ENCODE measurements at regions not wholly inside any gene's neighbourhood (a gene's known extent, or its start where the extent isn't known, plus 50 kb on each side); places are given as distances from the start of the nearest gene placed in this dataset.

GRCh38 chr1:108049178-108049819 is 84.3 kb upstream of the VAV3 start:
- TF ChIP-seq CTCF (conservative IDR thresholded peaks at IDR 0.05; ENCODE audit: low read depth in 2 of 2) (peak; percentile 32 to 62), EZH2phosphoT487 (IDR thresholded peaks at IDR 0.05; ENCODE audit: unreplicated experiment) (no peak), EZH2 (IDR thresholded peaks at IDR 0.05; ENCODE audit: low read depth, unreplicated experiment) (no peak), REST (IDR thresholded peaks at IDR 0.05; ENCODE audit: unreplicated experiment) (no peak), CREB1 (CRISPR knock-in tag; IDR thresholded peaks at IDR 0.05; ENCODE audit: low read depth) (no peak), POLR2AphosphoS5 (IDR thresholded peaks at IDR 0.05; ENCODE audit: low read depth) (no peak)

All from GM23338 (cell line).